SW480 (cell line): ENCODE measurements at regions not wholly inside any gene's neighbourhood (a gene's known extent, or its start where the extent isn't known, plus 50 kb on each side); places are given as distances from the start of the nearest gene placed in this dataset.
A peak's percentile ranks its signal among the peaks of the same experiment; 100 is the strongest.
"Not testable (repeated sequence)": the region's sequence is repeated elsewhere in the genome, so short reads cannot be mapped to it uniquely, and the experiment has no call there.

Experiments
- DNase-seq: peaks from one replicate; pipeline ENCODE4 v3.0.0-alpha.2; 2016; ENCODE audit warnings: low spot score

DNA sequence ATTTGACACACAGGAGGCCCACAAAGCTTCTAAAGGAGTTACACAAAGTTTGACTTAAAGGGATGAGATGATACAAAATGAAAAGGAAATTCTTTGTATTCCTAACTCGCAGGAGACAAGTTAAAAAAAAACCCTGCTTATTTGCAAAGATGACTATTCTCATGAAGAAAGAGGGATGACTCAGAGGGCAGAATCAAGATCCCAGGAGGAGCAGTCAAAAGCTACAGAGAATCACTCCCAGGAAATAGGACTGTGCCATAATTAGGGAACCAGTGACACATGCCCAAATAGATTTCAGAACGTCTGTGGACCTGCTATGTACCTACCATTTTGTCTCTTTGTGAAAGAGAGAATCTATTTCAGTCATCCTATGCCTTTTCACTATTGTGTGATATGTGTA lies 103.5 kb upstream of the ARRDC3 start:
- no peak for DNase-seq

- DNase-seq, result no peak
Observed at GRCh38 chr5:91484662-91485061, 101.5 kb upstream of the ARRDC3 start.

DNA sequence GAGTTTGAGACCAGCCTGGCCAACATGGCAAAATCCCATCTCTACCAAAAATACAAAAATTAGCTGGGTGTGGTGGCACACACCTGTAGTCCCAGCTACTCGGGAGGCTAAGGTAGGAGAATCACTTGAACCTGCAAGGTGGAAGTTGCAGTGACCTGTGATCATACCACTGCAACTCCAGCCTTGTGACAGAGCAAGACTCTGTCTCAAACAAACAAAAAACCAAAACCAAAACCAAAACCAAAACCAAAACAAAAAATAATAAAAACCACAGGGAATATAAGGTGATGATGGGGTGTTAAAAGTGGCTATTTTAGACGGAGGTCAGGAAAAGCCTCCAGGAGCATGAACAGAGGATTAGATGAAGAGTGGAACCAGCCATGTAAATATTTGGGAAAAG lies 96.3 kb upstream of the ARRDC3 start:
- not testable (repeated sequence) for DNase-seq

GRCh38 chr5:91478096-91478495 lies 95.0 kb upstream of the ARRDC3 start:
- DNase-seq, result no peak

DNA sequence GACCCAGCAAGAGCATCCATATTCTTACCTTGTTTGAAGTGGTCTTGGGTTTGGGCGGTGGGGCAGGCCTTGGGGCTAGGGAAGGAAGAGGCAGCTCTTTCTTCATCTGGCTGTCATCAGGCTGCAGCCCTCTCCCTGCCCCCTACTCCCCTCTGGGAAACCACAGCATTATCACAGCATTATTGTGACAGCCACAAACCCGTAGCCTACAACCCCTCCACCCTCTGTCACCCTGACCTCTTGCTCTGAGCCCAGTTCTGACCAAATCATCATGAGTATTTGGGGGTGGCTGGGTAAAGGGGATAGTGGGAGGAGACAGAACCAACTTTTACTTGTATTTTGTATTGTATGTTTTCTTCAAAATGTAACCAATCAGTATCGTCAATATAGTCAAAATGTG lies 94.3 kb upstream of the ARRDC3 start:
- DNase-seq, result no peak

DNA sequence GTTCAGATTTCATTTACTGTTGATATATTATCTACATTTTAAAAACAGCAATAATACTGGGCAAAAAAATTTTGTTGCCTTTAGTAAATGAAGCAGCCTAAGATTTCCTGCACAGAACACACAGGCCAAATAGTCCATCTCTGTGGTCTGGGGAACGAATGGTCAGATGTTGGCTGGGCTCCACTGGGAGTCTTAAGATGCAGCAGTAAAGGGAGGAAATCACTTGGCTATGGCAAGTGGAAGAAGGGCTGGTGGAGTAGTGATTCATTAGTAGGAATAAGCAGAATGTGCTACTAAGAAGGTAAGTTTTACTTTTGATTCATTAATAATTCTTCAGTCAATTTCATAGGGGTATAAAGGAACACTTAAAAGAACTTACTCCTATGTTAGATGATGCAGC lies 91.1 kb upstream of the ARRDC3 start:
- DNase-seq, result no peak

- DNase-seq, result no peak
Observed at GRCh38 chr5:91472631-91473030, 89.5 kb upstream of the ARRDC3 start.

GRCh38 chr5:91469517-91470165 lies 86.5 kb upstream of the ARRDC3 start:
- DNase-seq, result no peak

DNA sequence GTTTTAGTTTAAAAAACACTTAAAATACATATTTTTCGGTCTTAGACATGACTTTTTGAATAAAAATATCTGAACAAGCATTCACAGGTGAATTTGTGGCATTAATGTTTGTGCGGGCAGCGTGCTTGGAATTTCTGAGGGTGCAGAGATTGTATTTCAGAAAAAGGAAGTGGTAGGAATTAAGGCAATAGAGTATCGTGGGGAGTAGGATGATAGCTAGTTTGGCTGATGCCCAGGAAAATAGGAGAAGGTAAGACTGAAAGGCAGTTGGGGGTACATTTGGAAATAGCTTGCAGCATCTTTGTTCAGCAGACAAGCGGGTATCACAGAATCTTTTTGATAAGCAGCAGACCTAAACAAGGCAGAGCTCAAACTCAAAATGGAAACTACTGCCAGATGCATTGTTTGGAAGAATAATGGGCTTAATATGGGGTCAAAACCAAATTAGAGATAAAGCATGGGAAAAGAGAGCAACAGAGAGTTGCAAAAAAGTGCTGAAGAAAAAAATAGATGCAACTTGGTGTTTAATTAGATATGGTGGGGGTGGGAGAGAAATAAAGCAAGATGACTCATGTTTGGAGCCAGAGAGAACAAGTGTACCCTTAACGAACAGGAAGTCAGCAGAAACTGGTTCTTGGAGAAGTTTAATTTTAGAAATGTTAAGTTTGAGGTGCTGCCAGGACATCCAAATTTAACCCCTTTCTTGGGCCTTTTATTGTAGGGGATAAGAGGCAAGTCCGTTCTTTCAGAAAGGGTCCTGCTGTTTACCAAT lies 85.7 kb upstream of the ARRDC3 start:
- no peak for DNase-seq

- no peak for DNase-seq
Observed at GRCh38 chr5:91464886-91465646, 81.9 kb upstream of the ARRDC3 start.

GRCh38 chr5:91457681-91458058 lies 74.6 kb upstream of the ARRDC3 start:
- DNase-seq, result no peak

- DNase-seq, result no peak
Observed at GRCh38 chr5:91456928-91457680, 74.0 kb upstream of the ARRDC3 start.

- no peak for DNase-seq
Observed at GRCh38 chr5:91449083-91449482, 66.0 kb upstream of the ARRDC3 start.

DNA sequence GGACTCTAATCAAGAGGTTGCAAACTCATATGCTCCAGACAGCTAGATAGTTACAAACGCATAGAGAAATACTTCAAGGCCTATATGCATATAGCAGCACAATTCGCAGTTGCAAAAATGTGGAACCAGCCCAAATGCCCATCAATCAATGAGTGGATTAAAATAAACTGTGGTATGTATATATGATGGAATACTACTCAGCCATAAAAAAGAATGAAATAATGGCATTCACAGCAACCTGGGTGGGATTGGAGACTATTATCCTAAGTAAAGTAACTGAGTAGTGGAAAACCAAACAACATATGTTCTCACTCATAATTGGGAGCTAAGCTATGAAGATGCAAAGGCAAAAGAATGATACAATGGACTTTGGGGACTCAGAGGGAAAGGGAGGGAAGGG lies 65.0 kb upstream of the ARRDC3 start:
- not testable (repeated sequence) for DNase-seq

- not testable (repeated sequence) for DNase-seq
Observed at GRCh38 chr5:91446880-91447279, 63.8 kb upstream of the ARRDC3 start.

GRCh38 chr5:91443761-91444467 lies 60.8 kb upstream of the ARRDC3 start:
- DNase-seq, result no peak

GRCh38 chr5:91443023-91443422 lies 59.9 kb upstream of the ARRDC3 start:
- DNase-seq, result no peak

DNA sequence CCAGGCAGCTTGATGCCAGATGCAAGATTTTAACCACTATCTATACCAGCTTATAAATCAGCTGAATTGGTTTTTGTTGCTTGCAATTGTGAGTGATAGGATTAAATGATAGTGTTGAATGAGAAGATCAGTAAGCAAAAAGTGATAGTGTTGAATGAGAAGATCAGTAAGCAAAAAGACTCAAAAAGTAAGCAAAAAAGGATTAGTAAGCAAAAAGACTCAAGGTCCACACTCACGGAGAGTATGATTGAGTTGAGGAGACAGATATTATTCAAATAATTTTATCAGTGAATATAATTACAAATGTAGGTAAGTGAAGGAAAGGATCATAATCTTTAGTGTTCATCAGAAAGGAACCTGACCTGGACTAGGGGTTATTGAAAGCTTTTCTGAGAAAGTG lies 58.0 kb upstream of the ARRDC3 start:
- no peak for DNase-seq

DNA sequence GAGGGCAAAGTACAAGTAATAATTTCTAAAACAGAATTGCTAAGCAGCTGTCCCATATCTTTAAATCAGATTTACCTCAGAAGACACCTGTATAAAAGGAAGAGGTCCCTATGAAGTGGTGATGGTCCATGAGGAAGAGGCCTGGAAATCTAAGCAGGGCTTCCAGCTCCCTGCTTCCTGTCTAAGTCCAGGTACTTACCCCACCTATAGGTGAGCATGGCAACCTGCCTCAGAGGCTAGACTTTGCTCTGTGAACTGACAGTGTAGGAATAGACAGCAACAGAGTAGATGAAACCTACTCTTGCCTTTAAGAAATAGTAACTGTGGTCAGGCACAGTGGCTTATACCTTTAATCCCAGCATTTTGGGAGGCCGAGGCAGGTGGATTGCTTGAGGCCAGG lies 55.8 kb upstream of the ARRDC3 start:
- DNase-seq, result peak; percentile 7

GRCh38 chr5:91436241-91436640 lies 53.1 kb upstream of the ARRDC3 start:
- no peak for DNase-seq

- no peak for DNase-seq
Observed at GRCh38 chr5:91434348-91434747, 51.2 kb upstream of the ARRDC3 start.

DNA sequence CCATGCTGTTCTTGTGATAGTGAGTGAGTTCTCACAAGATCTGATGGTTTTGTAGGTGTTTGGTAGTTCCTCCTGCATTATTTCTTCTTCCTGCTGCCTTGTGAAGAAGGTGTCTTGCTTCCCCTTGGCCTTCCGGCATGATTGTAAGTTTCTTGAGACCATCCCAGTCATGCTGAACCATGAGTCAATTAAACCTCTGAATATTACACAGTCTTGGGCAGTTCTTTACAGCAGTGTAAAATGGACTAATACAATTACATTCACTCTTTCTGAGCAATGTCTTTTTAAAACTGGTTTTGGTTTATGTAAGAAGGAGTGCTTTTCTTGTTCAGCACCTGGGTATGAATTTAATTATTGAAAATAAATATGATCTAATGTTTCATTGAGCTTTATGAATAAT lies 50.7 kb upstream of the ARRDC3 start:
- DNase-seq, result no peak
